IMR-90 (cell line): ENCODE measurements at regions not wholly inside any gene's neighbourhood (a gene's known extent, or its start where the extent isn't known, plus 50 kb on each side); places are given as distances from the start of the nearest gene placed in this dataset.

Experiments
- FOS ChIP-seq: fragments of 150-350 bp; IDR thresholded peaks from 2 replicates; pipeline ENCODE4 v1.6.1; 2016; ENCODE audit warnings: low read depth, low read length
- MXI1 ChIP-seq: IDR thresholded peaks from 2 replicates; pipeline ENCODE4 v1.6.1; 2012; ENCODE audit warnings: low read depth, mild to moderate bottlenecking, low read length, moderate library complexity, borderline replicate concordance
- NFE2L2 ChIP-seq: fragments of 150-350 bp; IDR thresholded peaks from 2 replicates; pipeline ENCODE4 v1.6.1; 2016; ENCODE audit warnings: low read depth, mild to moderate bottlenecking, low read length
- POLR2A ChIP-seq: IDR thresholded peaks from 2 replicates; pipeline ENCODE4 v1.6.1; 2012; ENCODE audit warnings: mild to moderate bottlenecking, low read depth, low read length
- RAD21 ChIP-seq: IDR thresholded peaks from 2 replicates; pipeline ENCODE4 v1.6.1; 2012; ENCODE audit warnings: low read length, improper control_type of control experiment
- RCOR1 ChIP-seq: IDR thresholded peaks from 2 replicates; pipeline ENCODE4 v1.6.1; 2012; ENCODE audit warnings: mild to moderate bottlenecking, low read length, improper control_type of control experiment; ENCODE audit not compliant: insufficient replicate concordance
- RFX5 ChIP-seq: IDR thresholded peaks from 2 replicates; pipeline ENCODE4 v1.8.0; 2012; ENCODE audit warnings: low read depth, mild to moderate bottlenecking, low read length, moderate library complexity
- SMC3 ChIP-seq: fragments of 150-350 bp; IDR thresholded peaks from 2 replicates; pipeline ENCODE4 v1.6.1; 2016; ENCODE audit warnings: low read depth, mild to moderate bottlenecking, antibody characterized with exemption, low read length, moderate library complexity
- TF ChIP-seq, protein P1 (sequence below): conservative IDR thresholded peaks from 2 replicates; pipeline ENCODE4 v1.5.1; 2012; ENCODE audit warnings: mild to moderate bottlenecking, low read depth, low read length, improper control_type of control experiment
- TF ChIP-seq, protein P2 (sequence below): fragments of 150-350 bp; IDR thresholded peaks from 2 replicates; pipeline ENCODE4 v1.6.1; 2017; ENCODE audit warnings: mild to moderate bottlenecking, antibody characterized with exemption, low read length, low read depth
- TF ChIP-seq, protein P3 (sequence below): fragments of 150-350 bp; IDR thresholded peaks from 2 replicates; pipeline ENCODE4 v1.6.1; 2016; ENCODE audit warnings: low read depth, mild to moderate bottlenecking, low read length, moderate library complexity, borderline replicate concordance

DNA sequence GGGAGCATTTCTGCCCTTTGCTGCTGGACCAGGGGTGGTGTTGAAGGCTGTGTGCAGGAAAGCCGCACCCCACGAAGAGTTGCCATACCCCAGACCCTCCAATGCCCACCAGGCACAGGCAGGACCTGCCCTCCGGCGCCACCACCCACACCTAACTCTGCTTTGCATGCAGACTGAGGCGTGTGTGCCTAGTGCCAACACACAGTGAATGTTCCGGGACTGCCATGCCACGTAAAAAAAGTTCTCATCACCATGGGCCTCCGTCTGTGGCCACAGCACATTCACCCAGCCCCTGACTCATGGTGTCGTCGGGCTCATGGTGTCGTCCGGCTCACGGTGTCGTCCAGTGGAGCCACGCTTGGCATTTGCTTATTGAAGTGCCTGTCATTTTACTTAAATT is 184.9 kb upstream of the RAB6C start:
- TF ChIP-seq RFX5 = no peak
- TF ChIP-seq, protein P1, sequence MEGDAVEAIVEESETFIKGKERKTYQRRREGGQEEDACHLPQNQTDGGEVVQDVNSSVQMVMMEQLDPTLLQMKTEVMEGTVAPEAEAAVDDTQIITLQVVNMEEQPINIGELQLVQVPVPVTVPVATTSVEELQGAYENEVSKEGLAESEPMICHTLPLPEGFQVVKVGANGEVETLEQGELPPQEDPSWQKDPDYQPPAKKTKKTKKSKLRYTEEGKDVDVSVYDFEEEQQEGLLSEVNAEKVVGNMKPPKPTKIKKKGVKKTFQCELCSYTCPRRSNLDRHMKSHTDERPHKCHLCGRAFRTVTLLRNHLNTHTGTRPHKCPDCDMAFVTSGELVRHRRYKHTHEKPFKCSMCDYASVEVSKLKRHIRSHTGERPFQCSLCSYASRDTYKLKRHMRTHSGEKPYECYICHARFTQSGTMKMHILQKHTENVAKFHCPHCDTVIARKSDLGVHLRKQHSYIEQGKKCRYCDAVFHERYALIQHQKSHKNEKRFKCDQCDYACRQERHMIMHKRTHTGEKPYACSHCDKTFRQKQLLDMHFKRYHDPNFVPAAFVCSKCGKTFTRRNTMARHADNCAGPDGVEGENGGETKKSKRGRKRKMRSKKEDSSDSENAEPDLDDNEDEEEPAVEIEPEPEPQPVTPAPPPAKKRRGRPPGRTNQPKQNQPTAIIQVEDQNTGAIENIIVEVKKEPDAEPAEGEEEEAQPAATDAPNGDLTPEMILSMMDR = no peak
- TF ChIP-seq POLR2A = no peak
- no peak for TF ChIP-seq RCOR1
- no peak for TF ChIP-seq RAD21
- TF ChIP-seq, protein P2, sequence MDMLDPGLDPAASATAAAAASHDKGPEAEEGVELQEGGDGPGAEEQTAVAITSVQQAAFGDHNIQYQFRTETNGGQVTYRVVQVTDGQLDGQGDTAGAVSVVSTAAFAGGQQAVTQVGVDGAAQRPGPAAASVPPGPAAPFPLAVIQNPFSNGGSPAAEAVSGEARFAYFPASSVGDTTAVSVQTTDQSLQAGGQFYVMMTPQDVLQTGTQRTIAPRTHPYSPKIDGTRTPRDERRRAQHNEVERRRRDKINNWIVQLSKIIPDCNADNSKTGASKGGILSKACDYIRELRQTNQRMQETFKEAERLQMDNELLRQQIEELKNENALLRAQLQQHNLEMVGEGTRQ = no peak
- TF ChIP-seq SMC3 = no peak
- TF ChIP-seq MXI1 = no peak
- TF ChIP-seq FOS = no peak
- TF ChIP-seq, protein P3, sequence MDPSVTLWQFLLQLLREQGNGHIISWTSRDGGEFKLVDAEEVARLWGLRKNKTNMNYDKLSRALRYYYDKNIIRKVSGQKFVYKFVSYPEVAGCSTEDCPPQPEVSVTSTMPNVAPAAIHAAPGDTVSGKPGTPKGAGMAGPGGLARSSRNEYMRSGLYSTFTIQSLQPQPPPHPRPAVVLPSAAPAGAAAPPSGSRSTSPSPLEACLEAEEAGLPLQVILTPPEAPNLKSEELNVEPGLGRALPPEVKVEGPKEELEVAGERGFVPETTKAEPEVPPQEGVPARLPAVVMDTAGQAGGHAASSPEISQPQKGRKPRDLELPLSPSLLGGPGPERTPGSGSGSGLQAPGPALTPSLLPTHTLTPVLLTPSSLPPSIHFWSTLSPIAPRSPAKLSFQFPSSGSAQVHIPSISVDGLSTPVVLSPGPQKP = no peak
- TF ChIP-seq NFE2L2 = no peak
